COLO668 (cell line): ENCODE measurements at regions not wholly inside any gene's neighbourhood (a gene's known extent, or its start where the extent isn't known, plus 50 kb on each side); places are given as distances from the start of the nearest gene placed in this dataset.
"Not testable (repeated sequence)": the region's sequence is repeated elsewhere in the genome, so short reads cannot be mapped to it uniquely, and the experiment has no call there.

Experiments used
- DNase-seq: peaks from one replicate; lab custom pipeline; 2025; ENCODE audit not compliant: unreplicated experiment; lab: John Stamatoyannopoulos, UW

GRCh38 chr4:25474690-25475089 lies 97.6 kb downstream of the ANAPC4 start:
- no peak for DNase-seq

- no peak for DNase-seq
Observed at GRCh38 chr4:25477221-25477620, 100.2 kb downstream of the ANAPC4 start.

- no peak for DNase-seq
Observed at GRCh38 chr4:25481648-25482047, 104.6 kb downstream of the ANAPC4 start.

GRCh38 chr4:25484243-25484721 lies 107.2 kb downstream of the ANAPC4 start:
- DNase-seq, result no peak

GRCh38 chr4:25485104-25485503 lies 108.0 kb downstream of the ANAPC4 start:
- DNase-seq, result no peak

GRCh38 chr4:25486171-25486570 lies 109.1 kb downstream of the ANAPC4 start:
- DNase-seq, result no peak

- DNase-seq, result no peak
Observed at GRCh38 chr4:25487155-25487554, 110.1 kb downstream of the ANAPC4 start.

- no peak for DNase-seq
Observed at GRCh38 chr4:25489253-25489797, 112.3 kb downstream of the ANAPC4 start.

GRCh38 chr4:25493466-25493865 lies 116.4 kb downstream of the ANAPC4 start:
- DNase-seq, result no peak

- DNase-seq, result no peak
Observed at GRCh38 chr4:25494166-25494565, 117.1 kb downstream of the ANAPC4 start.

GRCh38 chr4:25500626-25501316 lies 123.7 kb downstream of the ANAPC4 start:
- peak; percentile 72 for DNase-seq

- no peak for DNase-seq
Observed at GRCh38 chr4:25502115-25502514, 125.1 kb downstream of the ANAPC4 start.

- no peak for DNase-seq
Observed at GRCh38 chr4:25503779-25504178, 126.7 kb downstream of the ANAPC4 start.

- DNase-seq, result no peak
Observed at GRCh38 chr4:25504932-25505636, 128.0 kb downstream of the ANAPC4 start.

GRCh38 chr4:25505637-25505991 lies 128.6 kb downstream of the ANAPC4 start:
- no peak for DNase-seq

GRCh38 chr4:25506032-25506571 lies 129.0 kb downstream of the ANAPC4 start:
- DNase-seq, result no peak

GRCh38 chr4:25509646-25510045 lies 132.6 kb downstream of the ANAPC4 start:
- no peak for DNase-seq

- DNase-seq, result not testable (repeated sequence)
Observed at GRCh38 chr4:25511823-25512222, 134.8 kb downstream of the ANAPC4 start.

- DNase-seq, result no peak
Observed at GRCh38 chr4:25513814-25514213, 136.8 kb downstream of the ANAPC4 start.

GRCh38 chr4:25523405-25523804 lies 132.2 kb upstream of the SLC34A2 start:
- no peak for DNase-seq

GRCh38 chr4:25524663-25525062 lies 131.0 kb upstream of the SLC34A2 start:
- DNase-seq, result no peak

GRCh38 chr4:25525896-25526295 lies 129.8 kb upstream of the SLC34A2 start:
- no peak for DNase-seq
